Brain microvascular endothelial cell (primary cell): ENCODE measurements at regions not wholly inside any gene's neighbourhood (a gene's known extent, or its start where the extent isn't known, plus 50 kb on each side); places are given as distances from the start of the nearest gene placed in this dataset.

Source experiments
- DNase-seq: peaks from one replicate; pipeline ENCODE4 v3.0.0-alpha.2; 2020
- H3K27ac ChIP-seq: fragments of 250-450 bp; sonication (Bioruptor Pico); 2 replicates; pipeline ENCODE4 v1.5.1; 2020; ENCODE audit warnings: mild to moderate bottlenecking, moderate library complexity
- H3K27me3 ChIP-seq: fragments of 250-450 bp; sonication (Bioruptor Pico); replicated peaks from 2 replicates; pipeline ENCODE4 v1.5.1; 2020; ENCODE audit warnings: mild to moderate bottlenecking
- H3K36me3 ChIP-seq: fragments of 250-450 bp; sonication (Bioruptor Pico); replicated peaks from 2 replicates; pipeline ENCODE4 v1.5.1; 2020; ENCODE audit warnings: mild to moderate bottlenecking
- H3K4me3 ChIP-seq: 2 replicates; pipeline ENCODE4 v1.5.1; 2011; ENCODE audit warnings: low read depth, mild to moderate bottlenecking, control low read depth, low read length, moderate library complexity
- CTCF ChIP-seq: IDR thresholded peaks from 2 replicates; pipeline ENCODE4 v1.5.1; 2011; ENCODE audit warnings: low read depth, mild to moderate bottlenecking, moderate library complexity, low read length, control low read depth, inconsistent platforms; ENCODE audit errors: missing control alignments
- in situ Hi-C: cut with HindIII; loops from 2 replicates; pipeline ENCODE4 v1.10.0; 2017; ENCODE audit warnings: low sequenced_read_pairs, low pct_ligation_motif_present

- H3K27ac ChIP-seq: no peak overlapping the region
- H3K27me3 ChIP-seq: no peaks in the 10 kb centered on the region
- no peaks in the 10 kb centered on the region for H3K36me3 ChIP-seq
- no peak overlapping the region for H3K4me3 ChIP-seq
- no peak for TF ChIP-seq CTCF
- in situ Hi-C loops: no loop called here
- no peak for DNase-seq
Observed at GRCh38 chr2:71878626-71879508, 268.8 kb downstream of the CYP26B1 start.

DNA sequence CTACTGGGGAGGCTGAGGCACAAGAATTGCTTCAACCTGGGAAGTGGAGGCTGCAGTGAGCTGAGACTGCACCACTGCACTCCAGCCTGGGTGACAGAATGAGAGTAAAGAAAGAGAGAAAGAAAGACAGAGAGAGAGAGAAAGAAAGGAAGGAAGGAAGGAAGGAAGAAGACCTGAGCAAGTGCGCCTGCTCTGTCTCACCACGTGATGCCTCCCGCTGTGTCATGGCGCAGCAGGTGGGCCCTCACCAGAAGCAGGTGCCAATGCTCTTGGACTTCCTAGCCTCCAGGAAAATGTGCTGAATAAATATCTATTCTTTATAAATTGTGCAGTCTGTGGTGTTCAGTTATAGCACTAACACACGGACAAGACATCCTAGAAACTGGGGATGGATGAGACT, 270.0 kb downstream of the CYP26B1 start:
- Histone ChIP-seq H3K4me3 (no peak overlapping the region), H3K27me3 (no peaks in the 10 kb centered on the region), H3K36me3 (no peaks in the 10 kb centered on the region), H3K27ac (no peak overlapping the region)
- DNase-seq: no peak
- TF ChIP-seq CTCF: no peak
- in situ Hi-C loops: no loop called here

DNA sequence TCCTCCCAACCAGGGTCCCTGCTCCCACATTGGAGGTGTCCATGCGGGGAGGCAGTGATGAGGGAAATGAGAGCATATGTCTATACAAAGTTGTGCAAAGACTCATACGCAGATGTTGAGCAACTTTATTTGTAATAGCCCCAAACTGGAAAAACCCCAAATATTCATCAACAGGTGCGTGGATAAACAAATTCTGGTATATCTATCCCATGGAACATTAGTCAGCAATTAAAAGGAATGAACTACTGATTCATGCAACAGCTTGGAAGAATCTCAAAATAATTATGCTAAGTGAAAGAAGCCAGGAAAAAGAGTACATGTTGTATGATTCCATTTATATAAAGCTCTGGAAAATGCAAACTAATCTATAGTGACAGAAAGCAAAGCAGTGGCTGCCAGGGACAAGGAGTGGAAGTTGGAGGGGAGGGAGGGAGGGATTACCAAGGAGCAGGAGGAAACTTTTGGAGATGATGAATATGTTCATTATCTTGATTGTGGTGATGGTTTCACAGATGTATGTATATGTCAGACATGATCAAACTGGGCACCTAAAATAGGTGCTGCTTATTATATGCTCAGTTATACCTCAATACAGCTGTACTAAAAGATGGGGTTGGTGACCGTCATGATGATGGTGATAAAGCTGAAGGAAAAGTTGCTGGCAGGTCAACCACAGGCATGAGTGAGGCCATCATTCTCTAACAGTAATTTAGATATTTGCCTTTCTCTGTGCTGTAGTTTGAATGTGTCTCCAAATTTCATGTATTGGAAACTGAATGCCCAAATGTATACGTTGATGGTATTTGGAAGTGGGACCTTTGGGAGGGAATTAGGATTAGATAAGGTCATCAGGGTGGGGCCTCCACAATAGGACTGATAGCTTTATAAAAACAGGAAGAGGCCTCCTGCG, 270.9 kb downstream of the CYP26B1 start:
- Histone ChIP-seq H3K36me3 (no peaks in the 10 kb centered on the region), H3K4me3 (no peak overlapping the region), H3K27me3 (no peaks in the 10 kb centered on the region), H3K27ac (no peak overlapping the region)
- DNase-seq: no peak
- in situ Hi-C loops: no loop called here
- TF ChIP-seq CTCF: no peak

DNA sequence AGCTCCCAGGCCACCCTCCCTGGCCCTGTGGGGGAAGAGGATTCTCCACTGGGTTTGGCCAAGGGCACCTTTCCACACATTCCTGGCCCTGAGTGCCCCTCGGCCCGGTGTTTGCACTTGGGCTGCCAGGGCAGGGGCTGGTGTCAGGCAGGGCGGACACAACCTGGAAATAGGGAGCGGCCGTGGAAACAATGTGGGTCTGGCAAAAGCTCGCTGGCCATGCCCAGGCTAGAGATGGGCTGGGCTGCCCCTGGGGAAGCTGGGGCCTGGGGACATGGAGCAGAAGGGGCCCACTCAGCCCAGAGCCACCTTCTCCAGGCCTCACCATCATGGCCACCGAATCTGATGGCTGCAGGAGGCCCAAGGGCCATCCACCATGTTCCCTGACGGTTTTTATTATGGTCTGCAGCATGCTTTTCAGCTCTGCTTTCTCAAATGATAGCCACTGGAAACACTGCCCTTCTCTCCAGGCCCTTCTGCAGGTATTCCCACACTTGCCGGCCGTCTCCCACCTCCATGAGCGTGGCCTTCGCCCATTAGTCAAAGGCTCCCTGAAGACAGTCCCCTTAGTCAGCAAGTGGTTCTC, 275.1 kb downstream of the CYP26B1 start:
- no peaks in the 10 kb centered on the region for H3K36me3 ChIP-seq
- H3K4me3 ChIP-seq: no peak overlapping the region
- no peak overlapping the region for H3K27ac ChIP-seq
- in situ Hi-C loops: no loop called here
- DNase-seq: no peak
- no peak for TF ChIP-seq CTCF
- no peaks in the 10 kb centered on the region for H3K27me3 ChIP-seq

- in situ Hi-C loops: no loop called here
- TF ChIP-seq CTCF: no peak
Observed at GRCh38 chr2:71865391-71865965, 282.2 kb downstream of the CYP26B1 start.

More at GRCh38 chr2:71865391-71865965, 282.2 kb downstream of the CYP26B1 start:
- Histone ChIP-seq H3K36me3 (no peaks in the 10 kb centered on the region), H3K27me3 (no peaks in the 10 kb centered on the region), H3K4me3 (no peak overlapping the region), H3K27ac (no peak overlapping the region)
- DNase-seq: no peak
